Trophoblast cell (in vitro differentiated cells and primary cell): ENCODE measurements at regions not wholly inside any gene's neighbourhood (a gene's known extent, or its start where the extent isn't known, plus 50 kb on each side); places are given as distances from the start of the nearest gene placed in this dataset.
A peak's percentile ranks its signal among the peaks of the same experiment; 100 is the strongest.

Experiments used
- DNase-seq, 2 donors: peaks; one replicate each; pipeline ENCODE4 v3.0.0-alpha.2; 2016
- H2AFZ ChIP-seq: 2 replicates; pipeline ENCODE4 v1.6.1; 2013; ENCODE audit warnings: low read length, moderate library complexity, mild to moderate bottlenecking; ENCODE audit not compliant: insufficient read depth, poor library complexity
- H2AK5ac ChIP-seq: 2 replicates; pipeline ENCODE4 v1.6.1; 2013; ENCODE audit warnings: mild to moderate bottlenecking, low read length
- H2BK120ac ChIP-seq: 2 replicates; pipeline ENCODE4 v1.6.1; 2013; ENCODE audit warnings: low read length, mild to moderate bottlenecking, moderate library complexity; ENCODE audit not compliant: insufficient read depth, poor library complexity
- H2BK12ac ChIP-seq: 2 replicates; pipeline ENCODE4 v1.6.1; 2013; ENCODE audit warnings: mild to moderate bottlenecking, low read length, moderate library complexity
- H2BK5ac ChIP-seq: 2 replicates; pipeline ENCODE4 v1.6.1; 2013; ENCODE audit warnings: low read length, low read depth, moderate library complexity, mild to moderate bottlenecking; ENCODE audit not compliant: poor library complexity
- H3K14ac ChIP-seq: 2 replicates; pipeline ENCODE4 v1.6.1; 2013; ENCODE audit warnings: mild to moderate bottlenecking, low read length
- H3K18ac ChIP-seq: 2 replicates; pipeline ENCODE4 v1.6.1; 2013; ENCODE audit warnings: mild to moderate bottlenecking, low read length
- H3K23ac ChIP-seq: 2 replicates; pipeline ENCODE4 v1.6.1; 2013; ENCODE audit warnings: low read length
- H3K27ac ChIP-seq: 2 replicates; pipeline ENCODE4 v1.5.1; 2013; ENCODE audit warnings: low read depth, mild to moderate bottlenecking, inconsistent platforms, low read length, moderate library complexity
- H3K27me3 ChIP-seq: 2 replicates; pipeline ENCODE4 v1.6.1; 2013; ENCODE audit warnings: inconsistent platforms, mild to moderate bottlenecking, low read length, moderate library complexity; ENCODE audit not compliant: insufficient read depth
- H3K36me3 ChIP-seq, 2 experiments: 1 replicate in 1 of 2; 2 replicates in 1 of 2; pipeline ENCODE4 v1.6.1; 2013; ENCODE audit warnings: low read length in 2 of 2, mild to moderate bottlenecking in 2 of 2, moderate library complexity in 1 of 2; ENCODE audit not compliant: insufficient read depth in 2 of 2, control insufficient read depth in 1 of 2
- H3K4ac ChIP-seq: 2 replicates; pipeline ENCODE4 v1.6.1; 2013; ENCODE audit warnings: low read depth, mild to moderate bottlenecking, low read length, moderate library complexity
- H3K4me1 ChIP-seq, 2 experiments: 1 replicate in 1 of 2; 2 replicates in 1 of 2; pipeline ENCODE4 v1.6.1; 2013; ENCODE audit warnings: low read length in 2 of 2, mild to moderate bottlenecking in 2 of 2, moderate library complexity in 1 of 2; ENCODE audit not compliant: insufficient read depth in 2 of 2, control insufficient read depth in 1 of 2
- H3K4me2 ChIP-seq: 2 replicates; pipeline ENCODE4 v1.6.1; 2013; ENCODE audit warnings: inconsistent platforms, mild to moderate bottlenecking, low read length, moderate library complexity
- H3K4me3 ChIP-seq: 2 replicates; pipeline ENCODE4 v1.5.1; 2013; ENCODE audit warnings: mild to moderate bottlenecking, low read depth, low read length, inconsistent platforms
- H3K79me1 ChIP-seq: one replicate; pipeline ENCODE4 v1.6.1; 2013; ENCODE audit warnings: low read length
- H3K79me2 ChIP-seq: 2 replicates; pipeline ENCODE4 v1.6.1; 2013; ENCODE audit warnings: low read length, mild to moderate bottlenecking; ENCODE audit not compliant: control insufficient read depth, insufficient read depth, poor library complexity
- H3K9ac ChIP-seq: 2 replicates; pipeline ENCODE4 v1.6.1; 2013; ENCODE audit warnings: mild to moderate bottlenecking, low read length
- H3K9me3 ChIP-seq: 2 replicates; pipeline ENCODE4 v1.6.1; 2013; ENCODE audit warnings: low read depth, mild to moderate bottlenecking, control low read depth, inconsistent platforms, low read length; ENCODE audit not compliant: insufficient read depth
- H4K12ac ChIP-seq: 2 replicates; pipeline ENCODE4 v1.6.1; 2013; ENCODE audit warnings: low read depth, mild to moderate bottlenecking, low read length, moderate library complexity
- H4K8ac ChIP-seq: 2 replicates; pipeline ENCODE4 v1.6.1; 2013; ENCODE audit warnings: low read depth, mild to moderate bottlenecking, low read length, moderate library complexity
- H4K91ac ChIP-seq: one replicate; pipeline ENCODE4 v1.6.1; 2013; ENCODE audit warnings: low read depth, mild to moderate bottlenecking, low read length, moderate library complexity
- WGBS: extraction: QIAGEN DNeasy Blood & Tissue Kit; methylation state at CpG from one replicate; pipeline ENCODE4 v1.1.7; 2013; ENCODE audit warnings: missing lambda C conversion rate; ENCODE audit not compliant: insufficient read length, insufficient coverage; ENCODE audit errors: extremely low coverage; 5-methylcytosine and 5-hydroxymethylcytosine counted together

DNA sequence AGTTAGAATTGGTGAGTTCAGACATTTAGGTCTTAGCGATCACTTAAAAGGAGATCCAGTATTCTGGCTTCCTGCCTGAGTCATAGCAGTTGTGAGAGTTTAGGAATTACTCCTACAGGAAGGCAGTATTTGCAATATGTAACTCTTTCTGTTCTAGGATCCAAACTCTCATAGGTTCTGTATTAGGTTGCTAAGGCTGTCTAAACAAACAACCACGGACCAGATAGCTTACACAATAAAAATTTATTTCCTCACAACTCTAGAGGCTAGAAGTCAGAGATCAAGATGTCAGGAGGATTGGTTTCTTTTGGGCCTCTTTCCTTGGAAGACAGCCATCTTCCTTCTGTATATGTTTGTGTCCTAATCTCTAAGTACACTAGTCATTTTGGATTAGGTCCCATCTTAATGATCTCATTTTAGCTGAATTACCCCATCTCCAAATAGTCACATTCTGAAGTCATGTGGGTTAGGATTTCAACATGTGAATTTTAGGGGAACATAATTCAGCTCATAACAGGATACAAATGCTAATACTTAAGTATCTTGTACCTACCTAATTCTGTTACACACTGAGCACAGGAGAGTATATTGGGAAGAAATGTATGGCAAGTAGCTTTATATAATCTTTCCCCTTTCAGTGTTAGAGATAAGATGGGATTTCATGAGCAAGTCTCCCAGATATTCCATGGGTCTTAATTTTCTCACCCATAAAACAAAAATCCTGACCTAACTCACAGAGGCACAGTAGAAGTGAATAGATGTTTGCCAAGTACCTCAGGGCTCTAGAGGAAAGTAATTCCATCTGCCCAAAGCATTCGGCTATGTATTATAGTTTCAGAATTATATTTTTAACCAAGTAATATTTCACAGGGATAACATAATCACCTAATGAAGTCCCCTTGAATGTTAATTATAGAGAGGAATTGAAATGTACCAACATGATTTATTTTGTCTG is 144.4 kb downstream of the PTBP2 start:
- H3K79me2 ChIP-seq, result no peaks in the 10 kb centered on the region
- no peak overlapping the region for H3K18ac ChIP-seq
- no peak overlapping the region for H3K4ac ChIP-seq
- peaks cover 2% of the 10 kb centered on the region for H3K9me3 ChIP-seq
- no CpG with 5 or more reads among the region's 3 CpGs for WGBS
- H2BK120ac ChIP-seq, result no peak overlapping the region
- H3K36me3 ChIP-seq, result no peaks in the 10 kb centered on the region
- H3K27me3 ChIP-seq, result no peaks in the 10 kb centered on the region
- peak in 1 of 2 donors; percentile 7 for DNase-seq
- H3K4me2 ChIP-seq, result no peak overlapping the region
- H2BK12ac ChIP-seq, result no peak overlapping the region
- H3K79me1 ChIP-seq, result no peaks in the 10 kb centered on the region
- H3K23ac ChIP-seq, result no peak overlapping the region
- H2AK5ac ChIP-seq, result no peak overlapping the region
- H4K8ac ChIP-seq, result no peak overlapping the region
- H2AFZ ChIP-seq, result no peak overlapping the region
- H2BK5ac ChIP-seq, result no peak overlapping the region
- no peak overlapping the region for H3K9ac ChIP-seq
- H4K91ac ChIP-seq, result no peak overlapping the region
- H3K14ac ChIP-seq, result no peak overlapping the region
- no peak overlapping the region for H3K27ac ChIP-seq
- H4K12ac ChIP-seq, result no peak overlapping the region
- no peaks in the 10 kb centered on the region for H3K4me1 ChIP-seq
- H3K4me3 ChIP-seq, result no peak overlapping the region

DNA sequence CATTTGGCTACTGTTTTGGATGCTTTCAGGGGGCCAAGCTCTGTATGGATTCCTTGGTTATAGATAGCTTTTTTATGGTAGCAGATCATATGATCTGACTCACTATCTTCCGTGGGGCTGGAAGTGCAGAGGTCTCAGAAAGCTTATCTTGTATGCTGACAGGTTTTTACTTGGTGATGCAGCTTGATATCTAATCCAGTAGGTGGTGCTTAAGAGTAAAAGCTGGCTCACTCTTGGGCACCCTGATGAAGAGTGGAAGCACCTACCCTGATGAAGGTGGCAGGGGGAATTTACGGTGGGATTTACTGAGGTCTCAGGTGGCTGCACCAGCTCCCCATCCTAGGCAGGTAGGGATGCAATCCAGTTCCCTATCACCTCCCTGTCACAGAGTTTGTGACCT is 151.2 kb downstream of the PTBP2 start:
- Histone ChIP-seq H3K4ac (no peak overlapping the region), H4K12ac (no peak overlapping the region), H3K4me3 (no peak overlapping the region), H3K9me3 (no peaks in the 10 kb centered on the region), H2BK5ac (no peak overlapping the region), H3K4me2 (no peak overlapping the region), H3K79me1 (no peaks in the 10 kb centered on the region), H3K14ac (no peak overlapping the region), H3K27ac (no peak overlapping the region), H3K27me3 (no peaks in the 10 kb centered on the region), H3K79me2 (no peaks in the 10 kb centered on the region), H3K9ac (no peak overlapping the region), H2AK5ac (no peak overlapping the region), H3K18ac (no peak overlapping the region), H3K36me3 (no peaks in the 10 kb centered on the region), H3K23ac (no peak overlapping the region), H4K8ac (no peak overlapping the region), H2AFZ (no peak overlapping the region), H2BK12ac (no peak overlapping the region), H3K4me1 (no peaks in the 10 kb centered on the region), H4K91ac (no peak overlapping the region), H2BK120ac (no peak overlapping the region)
- DNase-seq, result no peak
- no CpG with 5 or more reads among the region's 2 CpGs for WGBS

DNA sequence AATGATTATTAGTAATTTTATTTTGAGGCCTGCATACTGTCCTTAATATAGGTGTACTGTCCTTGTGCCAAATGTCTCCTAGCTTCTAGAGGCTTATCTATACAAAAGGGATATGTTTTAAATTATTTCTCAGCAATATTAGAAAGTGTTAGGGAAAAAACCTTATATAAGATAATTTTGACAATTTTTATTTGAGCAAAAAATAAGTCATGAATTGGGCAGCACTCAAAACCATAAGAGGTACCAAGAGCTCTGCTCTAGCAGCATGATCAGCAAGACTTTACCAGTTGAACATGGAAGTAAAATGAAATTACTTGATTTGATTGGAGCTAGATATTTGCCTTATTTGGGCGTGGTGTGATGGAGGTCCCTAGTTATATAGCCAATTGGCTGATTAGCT is 157.1 kb downstream of the PTBP2 start:
- Histone ChIP-seq H3K27me3 (no peaks in the 10 kb centered on the region), H3K9me3 (no peaks in the 10 kb centered on the region), H3K79me1 (no peaks in the 10 kb centered on the region), H3K4me3 (no peak overlapping the region), H4K12ac (no peak overlapping the region), H3K36me3 (no peaks in the 10 kb centered on the region), H3K4me1 (no peaks in the 10 kb centered on the region), H2AFZ (no peak overlapping the region), H3K27ac (no peak overlapping the region), H2AK5ac (no peak overlapping the region), H3K4me2 (no peak overlapping the region), H3K14ac (no peak overlapping the region), H2BK12ac (no peak overlapping the region), H4K8ac (no peak overlapping the region), H3K79me2 (no peaks in the 10 kb centered on the region), H2BK5ac (no peak overlapping the region), H3K4ac (no peak overlapping the region), H3K23ac (no peak overlapping the region), H3K9ac (no peak overlapping the region), H3K18ac (no peak overlapping the region), H4K91ac (no peak overlapping the region), H2BK120ac (no peak overlapping the region)
- DNase-seq, result no peak
- no CpG with 5 or more reads among the region's 1 CpG for WGBS

DNA sequence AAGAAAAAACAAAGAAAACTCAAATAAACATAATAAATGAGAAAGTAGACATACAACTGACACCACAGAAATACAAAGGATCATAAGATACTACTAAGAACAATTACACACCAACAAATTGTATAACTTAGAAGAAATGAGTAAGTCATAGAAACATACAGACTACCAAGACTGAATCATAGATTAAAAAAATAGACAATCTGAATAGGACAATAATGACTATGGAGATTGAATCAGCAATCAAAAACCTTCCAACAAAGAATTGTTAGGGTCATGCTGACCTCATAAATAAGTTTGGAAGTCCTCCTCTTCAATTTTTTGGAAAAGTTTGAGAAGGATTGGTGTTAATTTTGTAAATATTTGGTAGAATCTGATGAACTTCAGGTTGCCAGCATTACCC is 159.0 kb downstream of the PTBP2 start:
- H3K79me2 ChIP-seq, result no peaks in the 10 kb centered on the region
- no peak for DNase-seq
- H2BK12ac ChIP-seq, result no peak overlapping the region
- no peak overlapping the region for H3K18ac ChIP-seq
- H3K9me3 ChIP-seq, result no peaks in the 10 kb centered on the region
- no peaks in the 10 kb centered on the region for H3K79me1 ChIP-seq
- H3K23ac ChIP-seq, result no peak overlapping the region
- H3K27ac ChIP-seq, result no peak overlapping the region
- H3K14ac ChIP-seq, result no peak overlapping the region
- H4K12ac ChIP-seq, result no peak overlapping the region
- H2BK5ac ChIP-seq, result no peak overlapping the region
- H4K8ac ChIP-seq, result no peak overlapping the region
- no peak overlapping the region for H2AK5ac ChIP-seq
- no peak overlapping the region for H3K4me2 ChIP-seq
- H4K91ac ChIP-seq, result no peak overlapping the region
- H3K27me3 ChIP-seq, result no peaks in the 10 kb centered on the region
- H3K36me3 ChIP-seq, result no peaks in the 10 kb centered on the region
- H3K4me1 ChIP-seq, result no peaks in the 10 kb centered on the region
- H2AFZ ChIP-seq, result no peak overlapping the region
- H2BK120ac ChIP-seq, result no peak overlapping the region
- H3K4ac ChIP-seq, result no peak overlapping the region
- H3K4me3 ChIP-seq, result no peak overlapping the region
- no peak overlapping the region for H3K9ac ChIP-seq
